LNCaP clone FGC (cell line): ENCODE measurements at regions not wholly inside any gene's neighbourhood (a gene's known extent, or its start where the extent isn't known, plus 50 kb on each side); places are given as distances from the start of the nearest gene placed in this dataset.

Experiments used
- DNase-seq: peaks from one replicate; pipeline ENCODE4 v3.0.0-alpha.2; 2011; ENCODE audit warnings: low read depth
- H3K4me3 ChIP-seq: 2 replicates; pipeline ENCODE4 v1.5.1; 2011; ENCODE audit warnings: mild to moderate bottlenecking, low read depth, low read length, control low read depth
- CTCF ChIP-seq: IDR thresholded peaks from 2 replicates; pipeline ENCODE4 v1.5.1; 2012; ENCODE audit warnings: mild to moderate bottlenecking; ENCODE audit not compliant: control insufficient read depth, insufficient read depth; ENCODE audit errors: extremely low read depth

- DNase-seq, result no peak
- TF ChIP-seq CTCF, result no peak
Measured at GRCh38 chr4:126361287-126361686, 1046.5 kb downstream of the FAT4 start.

DNA sequence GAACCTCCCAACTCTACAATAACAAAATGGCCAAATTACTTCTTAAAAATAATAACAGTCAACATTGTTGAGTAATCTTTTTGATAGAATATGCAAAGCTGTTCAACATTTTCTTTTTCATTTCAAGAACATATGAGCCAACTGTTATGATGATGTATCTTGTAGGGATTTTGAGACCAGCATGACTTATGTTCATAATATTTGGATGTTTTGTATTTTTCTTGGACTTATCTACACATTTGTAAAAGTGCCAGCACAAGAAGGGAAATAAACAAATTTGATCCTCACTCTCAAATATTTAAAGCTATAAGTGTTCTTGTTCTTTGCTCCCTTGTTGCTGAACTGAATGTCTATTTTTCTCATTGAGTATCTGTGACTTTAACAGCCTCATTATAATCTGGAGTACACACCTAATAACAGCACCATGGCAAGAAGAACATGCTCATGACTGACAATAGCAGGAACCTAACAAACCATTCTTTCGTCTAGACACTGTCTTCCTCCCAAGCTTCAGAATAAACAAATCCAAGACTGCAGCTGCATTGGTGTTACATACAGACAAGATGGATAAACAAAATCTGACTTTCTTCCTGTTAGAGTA, 1049.7 kb downstream of the FAT4 start:
- no peak for TF ChIP-seq CTCF
- no peak for DNase-seq
- no peak overlapping the region for H3K4me3 ChIP-seq

More at GRCh38 chr4:126361287-126361686, 1046.5 kb downstream of the FAT4 start:
- H3K4me3 ChIP-seq, result no peak overlapping the region

DNA sequence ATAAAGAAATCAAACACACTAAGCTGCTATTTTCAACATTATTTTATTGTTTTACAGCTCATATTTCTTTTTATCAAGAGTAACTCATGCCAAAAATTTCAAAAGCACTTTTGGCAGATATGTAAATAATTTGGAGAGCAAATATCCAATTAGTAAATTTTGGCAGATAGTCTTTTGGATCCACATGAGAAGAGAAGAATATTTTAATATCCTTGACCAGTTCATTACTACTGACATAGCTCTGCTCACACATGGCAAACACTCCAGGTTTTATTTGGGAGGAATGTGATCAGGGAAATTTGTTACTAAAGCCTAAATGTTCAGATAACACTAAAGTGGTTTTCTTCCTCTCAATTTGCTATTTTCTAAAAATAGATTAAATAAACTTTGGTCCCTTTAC, 1054.3 kb downstream of the FAT4 start:
- no peak for TF ChIP-seq CTCF
- DNase-seq, result no peak
- no peak overlapping the region for H3K4me3 ChIP-seq

GRCh38 chr4:126372634-126373033, 1057.9 kb downstream of the FAT4 start:
- no peak overlapping the region for H3K4me3 ChIP-seq
- TF ChIP-seq CTCF, result no peak
- no peak for DNase-seq

- DNase-seq, result no peak
- H3K4me3 ChIP-seq, result no peak overlapping the region
- TF ChIP-seq CTCF, result no peak
Measured at GRCh38 chr4:126375462-126376054, 1060.8 kb downstream of the FAT4 start.

DNA sequence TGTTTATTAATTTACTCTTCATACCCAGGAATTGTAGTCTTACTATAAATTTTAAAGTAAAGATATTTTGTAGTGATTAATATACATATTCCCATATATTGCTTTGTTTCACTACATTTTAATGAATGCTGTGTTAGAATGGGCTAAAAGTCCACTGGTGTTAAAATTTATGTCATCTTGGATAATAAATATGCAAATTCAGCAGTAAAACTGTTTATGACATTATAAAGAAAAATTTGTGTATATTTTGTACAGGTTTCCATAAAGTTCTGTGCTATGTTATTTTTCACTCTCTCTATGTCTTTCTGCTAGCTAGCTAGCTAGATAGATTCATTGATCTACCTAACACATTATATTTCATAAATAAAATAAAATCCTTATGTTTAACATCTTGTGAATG, 1071.2 kb downstream of the FAT4 start:
- DNase-seq, result no peak
- H3K4me3 ChIP-seq, result no peak overlapping the region
- no peak for TF ChIP-seq CTCF

- no peak for DNase-seq
- TF ChIP-seq CTCF, result no peak
- no peak overlapping the region for H3K4me3 ChIP-seq
Measured at GRCh38 chr4:126386512-126386911, 1071.8 kb downstream of the FAT4 start.
